GM23248 (cell line): ENCODE measurements at regions not wholly inside any gene's neighbourhood (a gene's known extent, or its start where the extent isn't known, plus 50 kb on each side); places are given as distances from the start of the nearest gene placed in this dataset.
"Not testable (repeated sequence)": the region's sequence is repeated elsewhere in the genome, so short reads cannot be mapped to it uniquely, and the experiment has no call there.

Experiments used
- DNase-seq: peaks from one replicate; pipeline ENCODE4 v3.0.0-alpha.2; 2015
- H2AFZ ChIP-seq: fragments of 200-600 bp; sonication (generic); 2 replicates; pipeline ENCODE4 v1.6.1; 2016; ENCODE audit warnings: antibody characterized with exemption
- H3F3A ChIP-seq: fragments of 200-600 bp; sonication (generic); 2 replicates; pipeline ENCODE4 v1.6.1; 2016; ENCODE audit warnings: mild to moderate bottlenecking, antibody characterized with exemption, mixed run types; ENCODE audit not compliant: insufficient read depth
- H3K27ac ChIP-seq: fragments of 200-600 bp; sonication (generic); 2 replicates; pipeline ENCODE4 v1.5.1; 2016; ENCODE audit warnings: mild to moderate bottlenecking
- H3K27me3 ChIP-seq: fragments of 200-600 bp; sonication (generic); replicated peaks from 2 replicates; pipeline ENCODE4 v1.6.1; 2016; ENCODE audit warnings: mild to moderate bottlenecking; ENCODE audit not compliant: insufficient read depth
- H3K36me3 ChIP-seq: fragments of 200-600 bp; sonication (generic); 2 replicates; pipeline ENCODE4 v1.6.1; 2016; ENCODE audit warnings: low read depth, mild to moderate bottlenecking
- H3K4me1 ChIP-seq: fragments of 200-600 bp; sonication (generic); 2 replicates; pipeline ENCODE4 v1.6.1; 2016; ENCODE audit warnings: mild to moderate bottlenecking; ENCODE audit not compliant: insufficient read depth
- H3K4me2 ChIP-seq: fragments of 200-600 bp; sonication (generic); one replicate; pipeline ENCODE4 v1.6.1; 2016; ENCODE audit warnings: mild to moderate bottlenecking; ENCODE audit not compliant: unreplicated experiment
- H3K4me3 ChIP-seq: fragments of 200-600 bp; sonication (generic); 2 replicates; pipeline ENCODE4 v1.5.1; 2016; ENCODE audit warnings: mild to moderate bottlenecking
- H3K79me2 ChIP-seq: fragments of 200-600 bp; sonication (generic); 2 replicates; pipeline ENCODE4 v1.6.1; 2016; ENCODE audit warnings: mild to moderate bottlenecking; ENCODE audit not compliant: insufficient read depth
- H3K9ac ChIP-seq: fragments of 200-600 bp; sonication (generic); 2 replicates; pipeline ENCODE4 v1.6.1; 2016; ENCODE audit warnings: mild to moderate bottlenecking
- H3K9me2 ChIP-seq: fragments of 200-600 bp; sonication (generic); 2 replicates; pipeline ENCODE4 v1.6.1; 2016; ENCODE audit warnings: mixed run types, mild to moderate bottlenecking, moderate library complexity; ENCODE audit not compliant: insufficient read depth
- H3K9me3 ChIP-seq: fragments of 200-600 bp; sonication (generic); one replicate; pipeline ENCODE4 v1.6.1; 2017; ENCODE audit warnings: low read depth
- H4K20me1 ChIP-seq: fragments of 200-600 bp; sonication (generic); 2 replicates; pipeline ENCODE4 v1.6.0; 2016; ENCODE audit not compliant: insufficient read depth
- EZH2 ChIP-seq: fragments of 200-600 bp; sonication (generic); IDR thresholded peaks from 2 replicates; pipeline ENCODE4 v1.6.1; 2018; ENCODE audit warnings: antibody characterized with exemption, mild to moderate bottlenecking; ENCODE audit not compliant: insufficient read depth, poor library complexity, severe bottlenecking
- EZH2phosphoT487 ChIP-seq: fragments of 200-600 bp; sonication (generic); IDR thresholded peaks from 2 replicates; pipeline ENCODE4 v1.6.1; 2018; ENCODE audit warnings: antibody characterized with exemption, moderate library complexity, mild to moderate bottlenecking, low read depth; ENCODE audit not compliant: insufficient read depth
- WGBS, 2 experiments: methylation state at CpG; one replicate each; pipeline ENCODE4 v1.1.6; 2015 to 2017; ENCODE audit warnings: low lambda C conversion rate in 2 of 2, low coverage in 1 of 2; ENCODE audit errors: missing lambda C conversion rate in 2 of 2; 5-methylcytosine and 5-hydroxymethylcytosine counted together
- in situ Hi-C: fragments of 300-500 bp; cut with MboI; formaldehyde crosslinking; loops from 2 replicates; pipeline ENCODE4 v1.15.0; 2020

GRCh38 chr9:16290169-16290568, 580.3 kb downstream of the BNC2 start:
- Histone ChIP-seq H3K9me2 (no peaks in the 10 kb centered on the region), H3K4me3 (no peak overlapping the region), H4K20me1 (no peaks in the 10 kb centered on the region), H3K4me1 (peaks cover 19% of the 10 kb centered on the region; the same call in 1 of the 2 replicates), H3F3A (no peaks in the 10 kb centered on the region), H3K36me3 (no peaks in the 10 kb centered on the region), H3K27me3 (no peaks in the 10 kb centered on the region), H3K9ac (no peak overlapping the region), H3K79me2 (no peaks in the 10 kb centered on the region), H2AFZ (no peak overlapping the region), H3K9me3 (no peaks in the 10 kb centered on the region), H3K27ac (no peak overlapping the region), H3K4me2 (no peak overlapping the region)
- in situ Hi-C loops = no loop called here
- TF ChIP-seq EZH2 = no peak
- no peak for DNase-seq
- 94 to 95% methylated on average over 5 of the region's 5 CpGs for WGBS, 2 experiments

- 87 to 92% methylated on average over 4 of the region's 4 CpGs for WGBS, 2 experiments
- no peaks in the 10 kb centered on the region for H4K20me1 ChIP-seq
- no peak overlapping the region for H3K4me3 ChIP-seq
- no peak overlapping the region for H3K4me2 ChIP-seq
- H3K4me1 ChIP-seq = peaks cover 19% of the 10 kb centered on the region; the same call in 1 of the 2 replicates
- no peak for DNase-seq
- no peak overlapping the region for H3K27ac ChIP-seq
- no peaks in the 10 kb centered on the region for H3K9me3 ChIP-seq
- no peak overlapping the region for H3K9ac ChIP-seq
- H3K27me3 ChIP-seq = no peaks in the 10 kb centered on the region
- H3K36me3 ChIP-seq = no peaks in the 10 kb centered on the region
- TF ChIP-seq EZH2phosphoT487 (no peak), EZH2 (no peak)
- in situ Hi-C loops = no loop called here
- H3K79me2 ChIP-seq = no peaks in the 10 kb centered on the region
- no peak overlapping the region for H2AFZ ChIP-seq
- H3F3A ChIP-seq = no peaks in the 10 kb centered on the region
- H3K9me2 ChIP-seq = no peaks in the 10 kb centered on the region
These were observed 578.5 kb downstream of the BNC2 start for GRCh38 chr9:16291921-16292320.

- Histone ChIP-seq H3K4me2 (no peak overlapping the region), H3K9ac (no peak overlapping the region), H3K27ac (no peak overlapping the region), H3K4me3 (no peak overlapping the region), H3K36me3 (no peaks in the 10 kb centered on the region), H4K20me1 (no peaks in the 10 kb centered on the region), H2AFZ (peak overlapping the region; percentile 54; the same call in 1 of the 2 replicates), H3K27me3 (no peaks in the 10 kb centered on the region), H3K9me3 (no peaks in the 10 kb centered on the region), H3K79me2 (no peaks in the 10 kb centered on the region), H3K9me2 (no peaks in the 10 kb centered on the region), H3F3A (no peaks in the 10 kb centered on the region), H3K4me1 (peaks cover 19% of the 10 kb centered on the region; the same call in 1 of the 2 replicates)
- no peak for TF ChIP-seq EZH2
- no peak for TF ChIP-seq EZH2phosphoT487
- peak; percentile 12 for DNase-seq
- in situ Hi-C loops = no loop called here
- WGBS, 2 experiments = 20 to 30% methylated on average over 2 of the region's 2 CpGs
These were observed 576.9 kb downstream of the BNC2 start for GRCh38 chr9:16293610-16294009.

- H3K9me3 ChIP-seq = no peaks in the 10 kb centered on the region
- peak; percentile 45 for DNase-seq
- no peaks in the 10 kb centered on the region for H3K27me3 ChIP-seq
- no peaks in the 10 kb centered on the region for H3K9me2 ChIP-seq
- H3F3A ChIP-seq = no peaks in the 10 kb centered on the region
- no peak for TF ChIP-seq EZH2phosphoT487
- no peak for TF ChIP-seq EZH2
- no peak overlapping the region for H3K4me2 ChIP-seq
- H4K20me1 ChIP-seq = no peaks in the 10 kb centered on the region
- no peaks in the 10 kb centered on the region for H3K79me2 ChIP-seq
- H3K27ac ChIP-seq = no peak overlapping the region
- peaks cover 17% of the 10 kb centered on the region; the same call in 1 of the 2 replicates for H3K4me1 ChIP-seq
- WGBS, 2 experiments = 30 to 33% methylated on average over 7 of the region's 7 CpGs
- H3K4me3 ChIP-seq = no peak overlapping the region
- H3K9ac ChIP-seq = no peak overlapping the region
- in situ Hi-C loops = no loop called here
- H2AFZ ChIP-seq = peak overlapping the region; percentile 54; the same call in 1 of the 2 replicates
- no peaks in the 10 kb centered on the region for H3K36me3 ChIP-seq
These were observed 576.2 kb downstream of the BNC2 start for GRCh38 chr9:16294133-16294770.

- H3K4me3 ChIP-seq, H3K27ac ChIP-seq, in situ Hi-C loops: not testable (repeated sequence)
These were observed 575.5 kb downstream of the BNC2 start for GRCh38 chr9:16294940-16295339.

GRCh38 chr9:16299368-16299767, 571.1 kb downstream of the BNC2 start:
- H3K4me2 ChIP-seq, H3K9ac ChIP-seq, H3K36me3 ChIP-seq, H4K20me1 ChIP-seq, H3K27me3 ChIP-seq, H3K4me3 ChIP-seq, H3K9me2 ChIP-seq, DNase-seq, H3K79me2 ChIP-seq, H2AFZ ChIP-seq, H3K9me3 ChIP-seq, H3K27ac ChIP-seq, in situ Hi-C loops, H3K4me1 ChIP-seq, H3F3A ChIP-seq: not testable (repeated sequence)
- 89 to 91% methylated on average over 3 of the region's 3 CpGs for WGBS, 2 experiments

More at GRCh38 chr9:16294940-16295339, 575.5 kb downstream of the BNC2 start:
- not testable (repeated sequence) for H3K9ac ChIP-seq, H3K9me2 ChIP-seq, H3K9me3 ChIP-seq, H3K27me3 ChIP-seq, H4K20me1 ChIP-seq, H3K4me2 ChIP-seq, H2AFZ ChIP-seq, DNase-seq, H3F3A ChIP-seq, H3K36me3 ChIP-seq, H3K79me2 ChIP-seq
- 67 to 81% methylated on average over 5 of the region's 5 CpGs for WGBS, 2 experiments
- H3K4me1 ChIP-seq = peaks cover 13% of the 10 kb centered on the region; the same call in 1 of the 2 replicates
